MM.1S (cell line): ENCODE measurements at regions not wholly inside any gene's neighbourhood (a gene's known extent, or its start where the extent isn't known, plus 50 kb on each side); places are given as distances from the start of the nearest gene placed in this dataset.

ENCODE experiments used
- CTCF ChIP-seq: fragments of 300-600 bp; sonication (generic); IDR thresholded peaks from 2 replicates; pipeline ENCODE4 v1.5.1; 2016; ENCODE audit warnings: antibody characterized with exemption, low read length, mixed read lengths
- EZH2 ChIP-seq: fragments of 300-600 bp; sonication (generic); optimal IDR thresholded peaks from 2 replicates; pipeline ENCODE3; 2017; ENCODE audit warnings: low read depth, mild to moderate bottlenecking, antibody characterized with exemption, low read length, mixed read lengths

- TF ChIP-seq CTCF: no peak
- no peak for TF ChIP-seq EZH2
These were observed 884.9 kb upstream of the WWC1 start for GRCh38 chr5:167406513-167406912.
